ENCODE measurements at regions not wholly inside any gene's neighbourhood (a gene's known extent, or its start where the extent isn't known, plus 50 kb on each side); places are given as distances from the start of the nearest gene placed in this dataset.

DNA sequence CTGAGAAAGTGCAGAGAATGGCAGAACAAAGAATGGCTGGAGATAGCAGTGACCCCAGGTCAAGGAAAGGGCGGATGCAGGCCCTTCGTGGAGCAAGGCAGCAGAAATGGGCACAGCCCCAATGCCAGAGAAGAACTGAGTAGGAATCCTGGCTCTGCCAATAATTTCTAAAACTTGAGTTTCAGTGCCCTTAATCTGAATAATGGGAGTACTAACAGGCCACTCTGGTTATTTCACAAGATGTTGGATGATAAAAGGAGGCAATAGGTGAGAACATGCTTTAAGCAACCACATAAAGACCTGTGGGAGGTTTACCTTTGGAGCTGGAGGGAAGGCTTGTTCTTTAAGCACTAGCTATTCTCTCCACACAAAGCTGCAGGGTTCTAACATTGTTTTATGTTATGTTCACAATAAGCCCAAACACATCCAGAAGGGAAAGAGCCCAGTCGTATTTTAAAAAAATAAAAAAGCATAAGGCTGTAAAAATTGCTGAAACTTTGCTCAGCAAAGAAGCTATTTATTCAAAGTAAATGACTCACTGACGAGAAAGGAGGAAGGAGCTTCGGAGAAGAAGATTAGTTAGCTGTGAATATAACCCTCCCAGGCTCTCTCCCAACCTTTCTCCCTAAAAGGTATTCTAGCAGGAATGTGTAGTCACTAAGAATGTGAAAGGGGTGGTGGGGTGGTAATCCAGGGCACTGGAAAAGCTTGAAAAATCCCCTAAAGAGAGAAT is 470.2 kb downstream of the TXNL1 start:
- H2BK12ac ChIP-seq (ENCODE audit: low read depth, low read length): no peak overlapping the region
- CTCF ChIA-PET (ENCODE audit: partially characterized antibody): interaction anchor here (0.9 to 1.4 kb wide), 2 partner anchors 18 to 332 kb away, joined by 3 to 6 read pairs; no protein-coding TSS in a partner anchor
- H3K4ac ChIP-seq (replicated peaks; ENCODE audit: insufficient read length, low read depth, low read length): no peak overlapping the region
- H4K5ac ChIP-seq (ENCODE audit: insufficient read length, low read depth, low read length): no peak overlapping the region
- H3K23ac ChIP-seq (ENCODE audit: insufficient read length): no peak overlapping the region
- no peak overlapping the region for H3K14ac ChIP-seq (ENCODE audit: insufficient read length)
- H3K79me1 ChIP-seq (ENCODE audit: low read depth, low read length): no peaks in the 10 kb centered on the region
- FAIRE-seq: peak; percentile 36
- peak overlapping the region; percentile 6; the same call in 1 of the 2 replicates for H3K27ac ChIP-seq (ENCODE audit: low read depth, low read length)
- peaks cover 0 to 6% (median 2%) of the 10 kb centered on the region in 4 experiments; a peak in 5 of 7 replicates for H3K4me1 ChIP-seq (replicated peaks in 1 of 4; ENCODE audit: control insufficient read depth in 3 of 4, insufficient read depth in 4 of 4, low read length in 3 of 4)
- peak in 1 of 2 experiments; percentile 31 for DNase-seq (ENCODE audit: low read depth in 1 of 2, low spot score in 2 of 2)
- H2BK120ac ChIP-seq (replicated peaks; ENCODE audit: low read depth, low read length): no peak overlapping the region
- no peak overlapping the region for H4K8ac ChIP-seq (ENCODE audit: extremely low read depth, insufficient read depth, low read length)
- H2BK20ac ChIP-seq (ENCODE audit: low read length): no peak overlapping the region
- POLR2A ChIA-PET (ENCODE audit: partially characterized antibody): interaction anchor here (0.7 kb wide), 1 partner anchor 9 kb away, joined by 3 read pairs; no protein-coding TSS in a partner anchor
- no peaks in the 10 kb centered on the region for H3K9me3 ChIP-seq (ENCODE audit: insufficient read depth in 2 of 2, low read depth in 1 of 2, low read length in 1 of 2)
- H3K56ac ChIP-seq (replicated peaks; ENCODE audit: insufficient read length, low read depth, low read length): no peak overlapping the region
- H3K79me2 ChIP-seq (ENCODE audit: control insufficient read depth in 1 of 2, insufficient read depth in 2 of 2, low read length in 2 of 2): no peaks in the 10 kb centered on the region
- no peaks in the 10 kb centered on the region for H3K36me3 ChIP-seq (ENCODE audit: control insufficient read depth in 2 of 4, insufficient read depth in 4 of 4, low read length in 3 of 4)
- H4K20me1 ChIP-seq (replicated peaks in 1 of 2; ENCODE audit: control insufficient read depth in 1 of 2, insufficient read depth in 2 of 2, low read length in 2 of 2): no peaks in the 10 kb centered on the region
- peak overlapping the region in 1 of 2 experiments; percentile 23; a peak in 1 of 4 replicates for H3K4me2 ChIP-seq (ENCODE audit: insufficient read depth in 1 of 2, low read depth in 2 of 2, low read length in 2 of 2)
- no peak overlapping the region; a peak in 1 of 7 replicates for H3K9ac ChIP-seq (replicated peaks in 1 of 4; ENCODE audit: extremely low read depth in 1 of 4, low read depth in 3 of 4, low read length in 3 of 4)
- H3K4me3 ChIP-seq (ENCODE audit: extremely low read depth in 1 of 4, insufficient read depth in 2 of 4, low read depth in 3 of 4, low read length in 4 of 4): no peak overlapping the region
- 48% methylated on average over 5 of the region's 5 CpGs; no CpG with 5 or more reads in 1 of the 2 experiments for WGBS, 2 experiments (ENCODE audit: extremely low coverage in 1 of 2, insufficient coverage in 1 of 2, insufficient read length in 1 of 2, insufficient replicate concordance in 2 of 2, low coverage in 1 of 2, low lambda C conversion rate in 2 of 2, missing lambda C conversion rate in 1 of 2)
- no peak overlapping the region for H4K91ac ChIP-seq (replicated peaks; ENCODE audit: insufficient read length, low read length)
- H2AK5ac ChIP-seq (ENCODE audit: low read depth, low read length): no peak overlapping the region
- no peaks in the 10 kb centered on the region for H3K27me3 ChIP-seq (replicated peaks in 1 of 4; ENCODE audit: control insufficient read depth in 3 of 4, extremely low read depth in 1 of 4, insufficient read depth in 3 of 4, low read length in 3 of 4)
- no peaks in the 10 kb centered on the region; the same call in 1 of the 2 replicates for H3K23me2 ChIP-seq (ENCODE audit: low read depth, low read length)
- H3K18ac ChIP-seq (ENCODE audit: extremely low read depth, low read length): no peak overlapping the region
- no peak overlapping the region for H2BK5ac ChIP-seq (ENCODE audit: low read depth, low read length)
- no peak overlapping the region for H2BK15ac ChIP-seq (ENCODE audit: low read length)
- H2AFZ ChIP-seq (ENCODE audit: low read length): peak overlapping the region; percentile 15; the same call in 1 of the 2 replicates
- TF ChIP-seq HDAC2 (IDR thresholded peaks at IDR 0.05; ENCODE audit: borderline replicate concordance in 1 of 2, low read depth in 2 of 2, low read length in 2 of 2) (no peak), SP4 (IDR thresholded peaks at IDR 0.05; ENCODE audit: low read length) (no peak), CBX8 (IDR thresholded peaks at IDR 0.05; ENCODE audit: borderline replicate concordance, low read depth, low read length) (no peak), BACH1 (IDR thresholded peaks at IDR 0.05; ENCODE audit: low read length) (no peak), POLR2AphosphoS5 (IDR thresholded peaks at IDR 0.05; ENCODE audit: low read depth, low read length) (no peak), TEAD4 (IDR thresholded peaks at IDR 0.05; ENCODE audit: low read depth, low read length) (peak; percentile 69), HDAC6 (IDR thresholded peaks at IDR 0.05; ENCODE audit: low read depth, low read length) (no peak), EP300 (IDR thresholded peaks at IDR 0.05; ENCODE audit: borderline replicate concordance in 1 of 2, low read depth in 2 of 2, low read length in 2 of 2) (peak in 1 of 2 experiments; percentile 43; a peak in 1 of 3 replicates), SRF (IDR thresholded peaks at IDR 0.05; ENCODE audit: low read depth, low read length) (peak; percentile 69; the same call in 1 of the 2 replicates), JUN (IDR thresholded peaks at IDR 0.05; ENCODE audit: low read depth, low read length) (no peak), ASH2L (IDR thresholded peaks at IDR 0.05; ENCODE audit: low read length) (no peak)
- TF ChIP-seq, protein P1, sequence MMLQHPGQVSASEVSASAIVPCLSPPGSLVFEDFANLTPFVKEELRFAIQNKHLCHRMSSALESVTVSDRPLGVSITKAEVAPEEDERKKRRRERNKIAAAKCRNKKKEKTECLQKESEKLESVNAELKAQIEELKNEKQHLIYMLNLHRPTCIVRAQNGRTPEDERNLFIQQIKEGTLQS (IDR thresholded peaks at IDR 0.05; ENCODE audit: insufficient read depth, low read depth, low read length): no peak

Data from H1 (cell line).